SK-N-SH treated with all-trans-retinoic acid at 6 μM for 48 hours (cell line): ENCODE measurements at regions not wholly inside any gene's neighbourhood (a gene's known extent, or its start where the extent isn't known, plus 50 kb on each side); places are given as distances from the start of the nearest gene placed in this dataset.
"Not testable (repeated sequence)": the region's sequence is repeated elsewhere in the genome, so short reads cannot be mapped to it uniquely, and the experiment has no call there.

Experiments
- ARNTL ChIP-seq: fragments of 450-650 bp; formaldehyde crosslinking; IDR thresholded peaks from 2 replicates; pipeline ENCODE4 v1.5.0; 2020; ENCODE audit warnings: low read depth, mild to moderate bottlenecking, moderate library complexity, borderline replicate concordance
- ESRRG ChIP-seq: fragments of 250-450 bp; sonication (Bioruptor Pico); IDR thresholded peaks from 2 replicates; pipeline ENCODE4 v1.6.1; 2021; ENCODE audit warnings: mild to moderate bottlenecking
- ZC3H10 ChIP-seq: fragments of 250-450 bp; sonication (Bioruptor Pico); IDR thresholded peaks from 2 replicates; pipeline ENCODE4 v1.5.1; 2021; ENCODE audit warnings: mild to moderate bottlenecking, moderate library complexity
- ZNF8 ChIP-seq: fragments of 450-650 bp; formaldehyde crosslinking; IDR thresholded peaks from 2 replicates; pipeline ENCODE4 v1.5.0; 2020; ENCODE audit warnings: mild to moderate bottlenecking, moderate library complexity

DNA sequence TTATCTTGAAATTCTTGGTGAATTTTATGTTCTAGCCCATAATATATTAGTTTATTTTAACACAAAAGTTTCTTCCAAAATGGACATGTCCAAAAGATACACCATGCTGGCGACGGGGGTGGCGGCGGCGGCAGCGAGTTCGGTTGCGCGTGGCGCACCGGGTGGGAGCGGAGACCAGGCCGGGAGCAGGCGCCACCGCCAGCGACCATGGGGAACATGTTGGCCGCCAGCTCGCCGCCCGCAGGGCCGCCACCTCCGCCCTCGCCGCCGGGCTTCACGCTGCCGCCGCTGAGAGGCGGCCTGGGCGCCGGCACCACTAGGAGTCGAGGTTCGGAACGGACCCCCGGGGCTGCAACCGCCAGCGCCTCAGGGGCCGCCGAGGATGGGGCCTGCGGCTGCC, 167.2 kb downstream of the POTEG start:
- not testable (repeated sequence) for TF ChIP-seq ARNTL (CRISPR knock-in tag); ZNF8; ESRRG (CRISPR knock-in tag); ZC3H10
